ENCODE measurements at regions not wholly inside any gene's neighbourhood (a gene's known extent, or its start where the extent isn't known, plus 50 kb on each side); places are given as distances from the start of the nearest gene placed in this dataset.

- TF ChIP-seq EP300 (IDR thresholded peaks at IDR 0.05): no peak
- TF ChIP-seq CTCF (IDR thresholded peaks at IDR 0.05): no peak
- no peak for TF ChIP-seq POLR2A (IDR thresholded peaks at IDR 0.05)
Measured at GRCh38 chr10:130807096-130807495, 504.4 kb downstream of the TCERG1L start.
